CD1c-positive myeloid dendritic cell (primary cell): ENCODE measurements at regions not wholly inside any gene's neighbourhood (a gene's known extent, or its start where the extent isn't known, plus 50 kb on each side); places are given as distances from the start of the nearest gene placed in this dataset.

Experiments
- DNase-seq: peaks from one replicate; pipeline ENCODE4 v3.0.0-alpha.2; 2016; ENCODE audit errors: extremely low spot score

GRCh38 chr13:77838271-77838670 is 80.4 kb downstream of the EDNRB start:
- no peak for DNase-seq

- peak; percentile 77 for DNase-seq
Observed at GRCh38 chr13:77836423-77836822, 82.2 kb downstream of the EDNRB start.

- DNase-seq, result peak; percentile 23
Observed at GRCh38 chr13:77833331-77833863, 85.2 kb downstream of the EDNRB start.

- DNase-seq, result peak; percentile 67
Observed at GRCh38 chr13:77832339-77833100, 86.1 kb downstream of the EDNRB start.

GRCh38 chr13:77831866-77832265 is 86.8 kb downstream of the EDNRB start:
- DNase-seq, result no peak

GRCh38 chr13:77829963-77830362 is 88.7 kb downstream of the EDNRB start:
- no peak for DNase-seq

- no peak for DNase-seq
Observed at GRCh38 chr13:77828799-77829198, 89.8 kb downstream of the EDNRB start.

GRCh38 chr13:77827332-77827731 is 91.3 kb downstream of the EDNRB start:
- DNase-seq, result no peak

GRCh38 chr13:77820431-77821149 is 98.0 kb downstream of the EDNRB start:
- DNase-seq, result no peak

- no peak for DNase-seq
Observed at GRCh38 chr13:77817521-77817920, 101.1 kb downstream of the EDNRB start.

GRCh38 chr13:77815330-77815729 is 103.3 kb downstream of the EDNRB start:
- DNase-seq, result no peak
